Loucy (cell line): ENCODE measurements at regions not wholly inside any gene's neighbourhood (a gene's known extent, or its start where the extent isn't known, plus 50 kb on each side); places are given as distances from the start of the nearest gene placed in this dataset.

Experiments used
- H2AFZ ChIP-seq: fragments of 200-600 bp; sonication (generic); 2 replicates; pipeline ENCODE4 v1.6.0; 2016; ENCODE audit warnings: antibody characterized with exemption, mild to moderate bottlenecking, low read length, moderate library complexity
- H3F3A ChIP-seq: fragments of 200-600 bp; 2 replicates; pipeline ENCODE4 v1.6.0; 2016; ENCODE audit warnings: antibody characterized with exemption, low read depth, mild to moderate bottlenecking
- H3K27me3 ChIP-seq: fragments of 200-600 bp; sonication (generic); 2 replicates; pipeline ENCODE4 v1.6.1; 2014; ENCODE audit warnings: low read length, mild to moderate bottlenecking; ENCODE audit not compliant: insufficient read depth, poor library complexity, severe bottlenecking
- H3K36me3 ChIP-seq: fragments of 200-600 bp; sonication (generic); 2 replicates; pipeline ENCODE4 v1.6.1; 2016; ENCODE audit warnings: low read length; ENCODE audit not compliant: insufficient read depth
- H3K4me1 ChIP-seq: fragments of 200-600 bp; sonication (generic); 2 replicates; pipeline ENCODE4 v1.5.1; 2014; ENCODE audit warnings: low read length, mild to moderate bottlenecking; ENCODE audit not compliant: insufficient read depth, poor library complexity, severe bottlenecking
- H3K4me2 ChIP-seq: fragments of 200-600 bp; sonication (generic); 2 replicates; pipeline ENCODE4 v1.6.0; 2014; ENCODE audit warnings: antibody characterized with exemption, low read length, low read depth, mild to moderate bottlenecking; ENCODE audit not compliant: poor library complexity, severe bottlenecking
- H3K4me3 ChIP-seq: fragments of 200-600 bp; sonication (generic); 2 replicates; pipeline ENCODE4 v1.5.1; 2014; ENCODE audit warnings: low read length, mild to moderate bottlenecking, mixed read lengths; ENCODE audit not compliant: poor library complexity, severe bottlenecking
- H3K79me2 ChIP-seq: fragments of 200-600 bp; sonication (generic); 2 replicates; pipeline ENCODE4 v1.6.1; 2014; ENCODE audit warnings: low read length; ENCODE audit not compliant: insufficient read depth
- H3K9ac ChIP-seq: fragments of 200-600 bp; sonication (generic); 2 replicates; pipeline ENCODE4 v1.6.0; 2014; ENCODE audit warnings: mild to moderate bottlenecking, low read depth, low read length, moderate library complexity; ENCODE audit not compliant: poor library complexity, severe bottlenecking
- H3K9me2 ChIP-seq: fragments of 200-600 bp; sonication (generic); replicated peaks from 2 replicates; pipeline ENCODE4 v1.6.1; 2016; ENCODE audit warnings: low read depth, low read length, mixed read lengths
- H3K9me3 ChIP-seq: fragments of 200-600 bp; sonication (generic); 2 replicates; pipeline ENCODE4 v1.6.1; 2014; ENCODE audit warnings: mild to moderate bottlenecking, antibody characterized with exemption, low read length, low read depth; ENCODE audit not compliant: insufficient read depth
- H4K20me1 ChIP-seq: fragments of 200-600 bp; sonication (generic); 2 replicates; pipeline ENCODE4 v1.6.0; 2014; ENCODE audit warnings: antibody characterized with exemption, low read length, mild to moderate bottlenecking; ENCODE audit not compliant: insufficient read depth, poor library complexity, severe bottlenecking
- CTCF ChIP-seq: fragments of 200-600 bp; sonication (generic); conservative IDR thresholded peaks from 2 replicates; pipeline ENCODE4 v1.5.1; 2014; ENCODE audit warnings: mild to moderate bottlenecking, antibody characterized with exemption, low read length
- EZH2phosphoT487 ChIP-seq: fragments of 200-600 bp; IDR thresholded peaks from 2 replicates; pipeline ENCODE4 v1.6.1; 2018; ENCODE audit warnings: antibody characterized with exemption, mild to moderate bottlenecking, moderate library complexity, borderline replicate concordance

GRCh38 chrX:96386325-96386724 is 298.3 kb upstream of the DIAPH2 start:
- H3F3A ChIP-seq, result no peaks in the 10 kb centered on the region
- H3K4me3 ChIP-seq, result no peak overlapping the region
- H2AFZ ChIP-seq, result no peak overlapping the region
- TF ChIP-seq CTCF (no peak), EZH2phosphoT487 (no peak)
- H3K36me3 ChIP-seq, result no peaks in the 10 kb centered on the region
- no peak overlapping the region for H3K9ac ChIP-seq
- no peaks in the 10 kb centered on the region for H3K4me1 ChIP-seq
- no peaks in the 10 kb centered on the region for H4K20me1 ChIP-seq
- no peaks in the 10 kb centered on the region for H3K27me3 ChIP-seq
- H3K9me3 ChIP-seq, result no peaks in the 10 kb centered on the region
- H3K4me2 ChIP-seq, result no peak overlapping the region
- H3K79me2 ChIP-seq, result no peaks in the 10 kb centered on the region
- no peaks in the 10 kb centered on the region for H3K9me2 ChIP-seq

GRCh38 chrX:96386981-96387380 is 297.7 kb upstream of the DIAPH2 start:
- Histone ChIP-seq H3K9ac (no peak overlapping the region), H2AFZ (no peak overlapping the region), H3K9me2 (no peaks in the 10 kb centered on the region), H3K4me1 (no peaks in the 10 kb centered on the region), H3K4me2 (no peak overlapping the region), H3K27me3 (no peaks in the 10 kb centered on the region), H3K4me3 (no peak overlapping the region), H3F3A (no peaks in the 10 kb centered on the region), H4K20me1 (no peaks in the 10 kb centered on the region), H3K36me3 (no peaks in the 10 kb centered on the region), H3K9me3 (no peaks in the 10 kb centered on the region), H3K79me2 (no peaks in the 10 kb centered on the region)
- TF ChIP-seq CTCF, result no peak
- no peak for TF ChIP-seq EZH2phosphoT487

GRCh38 chrX:96387801-96388200 is 296.8 kb upstream of the DIAPH2 start:
- Histone ChIP-seq H3K36me3 (no peaks in the 10 kb centered on the region), H3K9ac (no peak overlapping the region), H3K9me3 (no peaks in the 10 kb centered on the region), H3K9me2 (no peaks in the 10 kb centered on the region), H3F3A (no peaks in the 10 kb centered on the region), H3K4me1 (no peaks in the 10 kb centered on the region), H3K79me2 (no peaks in the 10 kb centered on the region), H4K20me1 (no peaks in the 10 kb centered on the region), H2AFZ (no peak overlapping the region), H3K27me3 (no peaks in the 10 kb centered on the region), H3K4me2 (no peak overlapping the region), H3K4me3 (no peak overlapping the region)
- TF ChIP-seq EZH2phosphoT487 (no peak), CTCF (no peak)
